Panc1 (cell line): ENCODE measurements at regions not wholly inside any gene's neighbourhood (a gene's known extent, or its start where the extent isn't known, plus 50 kb on each side); places are given as distances from the start of the nearest gene placed in this dataset.

Experiments used
- ATAC-seq: fragments of 200-7000 bp; cut with Tn5 transposase; 2 replicates; pipeline ENCODE4 v1.9.1; 2020; ENCODE audit warnings: mild to moderate bottlenecking, moderate library complexity
- BruUV-seq: library from RNA; stranded (reverse); fragments of 400-500 nt; replicated peaks from 2 replicates; lab custom pipeline; 2021; lab: Mats Ljungman, UMichigan
- CTCF ChIA-PET: fragments of 300-600 bp; sonication (Branson Sonifier 250); formaldehyde crosslinking; loops from one replicate; lab custom pipeline; 2022; ENCODE audit warnings: antibody characterized with exemption; lab: Charles Lee
- POLR2A ChIA-PET: fragments of 300-600 bp; sonication (Branson Sonifier 250); formaldehyde crosslinking; loops from one replicate; lab custom pipeline; 2022; ENCODE audit warnings: antibody characterized with exemption; lab: Charles Lee
- DNase-seq: peaks from one replicate; pipeline ENCODE4 v3.0.0-alpha.2; 2010; ENCODE audit warnings: low read depth, low spot score
- H3K27ac ChIP-seq: 2 replicates; pipeline ENCODE4 v1.5.1; 2011; ENCODE audit warnings: mild to moderate bottlenecking, low read length, inconsistent platforms
- H3K27me3 ChIP-seq: fragments of 200-500 bp; sonication (Bioruptor generic); 2 replicates; pipeline ENCODE4 v1.6.0; 2014; ENCODE audit warnings: low read length, inconsistent platforms; ENCODE audit not compliant: control insufficient read depth, insufficient read depth
- H3K36me3 ChIP-seq: fragments of 200-500 bp; sonication (Bioruptor generic); 2 replicates; pipeline ENCODE4 v1.5.1; 2014; ENCODE audit warnings: inconsistent platforms, mild to moderate bottlenecking, low read length, moderate library complexity; ENCODE audit not compliant: control insufficient read depth, insufficient read depth
- H3K4me1 ChIP-seq: 2 replicates; pipeline ENCODE4 v1.5.1; 2011; ENCODE audit warnings: inconsistent platforms, mild to moderate bottlenecking, low read length, moderate library complexity; ENCODE audit not compliant: control insufficient read depth, insufficient read depth
- H3K4me3 ChIP-seq, 2 experiments: 2 replicates each; pipeline ENCODE4 v1.5.1; 2011 to 2012; ENCODE audit warnings: low read depth in 2 of 2, low read length in 2 of 2, mild to moderate bottlenecking in 2 of 2, inconsistent platforms in 1 of 2, moderate library complexity in 1 of 2
- H3K9me3 ChIP-seq: fragments of 200-500 bp; sonication (Bioruptor generic); 2 replicates; pipeline ENCODE4 v1.5.1; 2014; ENCODE audit warnings: low read depth, mild to moderate bottlenecking, inconsistent platforms, low read length, moderate library complexity; ENCODE audit not compliant: control insufficient read depth, insufficient read depth
- POLR2AphosphoS5 ChIP-seq: IDR thresholded peaks from 2 replicates; pipeline ENCODE4 v1.6.1; 2012; ENCODE audit warnings: mild to moderate bottlenecking, low read depth, low read length, moderate library complexity
- SIN3A ChIP-seq: IDR thresholded peaks from 2 replicates; pipeline ENCODE4 v1.6.1; 2012; ENCODE audit warnings: low read depth, mild to moderate bottlenecking, low read length, moderate library complexity, borderline replicate concordance; ENCODE audit not compliant: insufficient read depth
- TCF7L2 ChIP-seq: IDR thresholded peaks from 2 replicates; pipeline ENCODE4 v1.6.1; 2011; ENCODE audit warnings: mild to moderate bottlenecking, low read depth, low read length, inconsistent platforms
- in situ Hi-C: cut with HindIII; loops from 2 replicates; pipeline ENCODE4 v1.10.0; 2016; ENCODE audit warnings: low sequenced_read_pairs, low pct_unique_long_range_greater_than_20kb
- intact Hi-C: fragments of 100-400 bp; cut with micrococcal nuclease; formaldehyde crosslinking; loops from one replicate; pipeline ENCODE4 v1.10.0; 2022; ENCODE audit not compliant: unreplicated experiment
- TF ChIP-seq, protein P1 (sequence below), 2 experiments: IDR thresholded peaks; 2 replicates each; pipeline ENCODE4 v1.6.1; 2011 to 2012; ENCODE audit warnings: low read depth in 2 of 2, control low read depth in 1 of 2, low read length in 1 of 2, mild to moderate bottlenecking in 1 of 2, moderate library complexity in 1 of 2; ENCODE audit not compliant: insufficient read depth in 1 of 2
- TF ChIP-seq, protein P2 (sequence below): fragments of 450-650 bp; IDR thresholded peaks from 2 replicates; pipeline ENCODE4 v1.5.1; 2017; ENCODE audit warnings: mild to moderate bottlenecking

DNA sequence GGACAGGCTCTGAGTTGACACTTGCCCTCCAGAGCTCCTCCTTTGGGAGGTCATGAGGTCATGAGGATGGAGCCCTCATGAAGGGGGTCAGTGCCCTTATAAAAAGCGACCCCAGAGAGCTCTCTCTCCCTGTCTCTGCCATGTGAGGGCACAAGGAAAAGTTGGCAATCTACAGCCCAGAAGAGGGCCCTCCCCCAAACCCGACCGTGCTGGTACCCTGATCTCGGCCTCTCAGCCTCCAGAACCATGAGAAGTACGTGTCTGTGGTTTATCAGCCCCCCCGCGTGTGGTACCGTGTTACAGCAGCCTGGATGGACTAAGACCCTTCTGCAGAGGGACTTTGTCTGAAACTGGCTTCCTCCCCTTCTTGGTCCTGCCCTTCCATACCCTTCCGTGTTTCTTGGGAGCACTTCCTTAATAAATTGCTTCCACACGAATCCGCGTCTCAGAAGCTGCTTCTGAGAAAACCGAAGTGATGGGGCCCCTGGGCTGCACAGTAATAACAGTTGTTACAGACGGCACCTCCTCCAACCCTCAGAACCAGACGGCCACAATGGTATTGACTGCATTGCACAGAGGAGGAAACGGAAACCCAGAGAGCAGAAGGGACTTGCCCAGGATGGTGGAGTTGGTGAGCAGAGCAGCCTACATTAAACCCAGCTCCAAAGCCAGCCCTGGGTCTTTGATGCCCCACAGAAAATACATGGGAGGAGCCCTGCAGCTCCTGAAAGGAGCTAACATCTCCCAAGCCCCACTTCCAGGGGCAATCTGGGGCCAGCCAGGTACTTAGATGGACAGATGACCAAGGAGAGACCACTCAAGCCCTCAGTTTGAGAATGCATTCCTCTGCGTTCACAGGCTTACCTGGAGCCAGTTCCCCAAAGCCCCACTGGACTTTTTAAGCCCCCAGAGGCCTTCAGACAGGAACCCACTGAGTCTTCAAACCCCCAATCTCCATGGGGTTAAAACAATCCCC is 242.7 kb downstream of the BCOR start:
- H3K27ac ChIP-seq: no peak overlapping the region
- no peak overlapping the region for H3K4me3 ChIP-seq
- no TSS peak for BruUV-seq
- ATAC-seq: no peak
- POLR2A ChIA-PET: interaction anchor here (0.5 kb wide), 1 partner anchor 91 kb away, joined by 3 read pairs; no protein-coding TSS in a partner anchor
- no peaks in the 10 kb centered on the region for H3K4me1 ChIP-seq
- TF ChIP-seq, protein P1, sequence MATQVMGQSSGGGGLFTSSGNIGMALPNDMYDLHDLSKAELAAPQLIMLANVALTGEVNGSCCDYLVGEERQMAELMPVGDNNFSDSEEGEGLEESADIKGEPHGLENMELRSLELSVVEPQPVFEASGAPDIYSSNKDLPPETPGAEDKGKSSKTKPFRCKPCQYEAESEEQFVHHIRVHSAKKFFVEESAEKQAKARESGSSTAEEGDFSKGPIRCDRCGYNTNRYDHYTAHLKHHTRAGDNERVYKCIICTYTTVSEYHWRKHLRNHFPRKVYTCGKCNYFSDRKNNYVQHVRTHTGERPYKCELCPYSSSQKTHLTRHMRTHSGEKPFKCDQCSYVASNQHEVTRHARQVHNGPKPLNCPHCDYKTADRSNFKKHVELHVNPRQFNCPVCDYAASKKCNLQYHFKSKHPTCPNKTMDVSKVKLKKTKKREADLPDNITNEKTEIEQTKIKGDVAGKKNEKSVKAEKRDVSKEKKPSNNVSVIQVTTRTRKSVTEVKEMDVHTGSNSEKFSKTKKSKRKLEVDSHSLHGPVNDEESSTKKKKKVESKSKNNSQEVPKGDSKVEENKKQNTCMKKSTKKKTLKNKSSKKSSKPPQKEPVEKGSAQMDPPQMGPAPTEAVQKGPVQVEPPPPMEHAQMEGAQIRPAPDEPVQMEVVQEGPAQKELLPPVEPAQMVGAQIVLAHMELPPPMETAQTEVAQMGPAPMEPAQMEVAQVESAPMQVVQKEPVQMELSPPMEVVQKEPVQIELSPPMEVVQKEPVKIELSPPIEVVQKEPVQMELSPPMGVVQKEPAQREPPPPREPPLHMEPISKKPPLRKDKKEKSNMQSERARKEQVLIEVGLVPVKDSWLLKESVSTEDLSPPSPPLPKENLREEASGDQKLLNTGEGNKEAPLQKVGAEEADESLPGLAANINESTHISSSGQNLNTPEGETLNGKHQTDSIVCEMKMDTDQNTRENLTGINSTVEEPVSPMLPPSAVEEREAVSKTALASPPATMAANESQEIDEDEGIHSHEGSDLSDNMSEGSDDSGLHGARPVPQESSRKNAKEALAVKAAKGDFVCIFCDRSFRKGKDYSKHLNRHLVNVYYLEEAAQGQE (IDR thresholded peaks at IDR 0.05; ENCODE audit: insufficient read depth in 1 of 2, low read depth in 2 of 2, low read length in 1 of 2): no peak
- TF ChIP-seq TCF7L2: no peak
- no peak for TF ChIP-seq SIN3A
- TF ChIP-seq, protein P2, sequence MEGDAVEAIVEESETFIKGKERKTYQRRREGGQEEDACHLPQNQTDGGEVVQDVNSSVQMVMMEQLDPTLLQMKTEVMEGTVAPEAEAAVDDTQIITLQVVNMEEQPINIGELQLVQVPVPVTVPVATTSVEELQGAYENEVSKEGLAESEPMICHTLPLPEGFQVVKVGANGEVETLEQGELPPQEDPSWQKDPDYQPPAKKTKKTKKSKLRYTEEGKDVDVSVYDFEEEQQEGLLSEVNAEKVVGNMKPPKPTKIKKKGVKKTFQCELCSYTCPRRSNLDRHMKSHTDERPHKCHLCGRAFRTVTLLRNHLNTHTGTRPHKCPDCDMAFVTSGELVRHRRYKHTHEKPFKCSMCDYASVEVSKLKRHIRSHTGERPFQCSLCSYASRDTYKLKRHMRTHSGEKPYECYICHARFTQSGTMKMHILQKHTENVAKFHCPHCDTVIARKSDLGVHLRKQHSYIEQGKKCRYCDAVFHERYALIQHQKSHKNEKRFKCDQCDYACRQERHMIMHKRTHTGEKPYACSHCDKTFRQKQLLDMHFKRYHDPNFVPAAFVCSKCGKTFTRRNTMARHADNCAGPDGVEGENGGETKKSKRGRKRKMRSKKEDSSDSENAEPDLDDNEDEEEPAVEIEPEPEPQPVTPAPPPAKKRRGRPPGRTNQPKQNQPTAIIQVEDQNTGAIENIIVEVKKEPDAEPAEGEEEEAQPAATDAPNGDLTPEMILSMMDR: no peak
- TF ChIP-seq POLR2AphosphoS5: no peak
- in situ Hi-C loops (no loop called here), intact Hi-C loops (no loop called here)
- H3K9me3 ChIP-seq: no peaks in the 10 kb centered on the region
- H3K36me3 ChIP-seq: no peaks in the 10 kb centered on the region
- H3K27me3 ChIP-seq: no peaks in the 10 kb centered on the region
- CTCF ChIA-PET: no interaction called here
- no peak for DNase-seq

DNA sequence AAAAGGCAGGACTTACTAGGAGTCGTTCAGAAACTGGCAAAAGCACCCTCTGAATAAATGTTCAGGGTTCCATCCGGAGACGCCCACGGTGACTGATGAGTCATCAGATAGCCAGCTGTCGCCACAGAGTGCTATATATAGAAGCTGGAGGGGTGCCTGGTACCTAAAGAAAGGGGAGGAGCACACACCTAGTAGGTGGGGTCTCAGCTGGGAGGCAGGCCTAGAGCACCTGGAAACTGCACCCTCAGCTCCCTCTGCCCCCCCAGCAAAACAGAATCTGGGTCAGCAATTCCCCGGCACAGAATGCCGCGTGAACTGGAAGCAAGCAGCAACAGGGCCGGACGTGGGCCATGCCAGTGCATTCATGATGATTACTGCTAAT is 242.0 kb downstream of the BCOR start:
- ATAC-seq (no peak), DNase-seq (no peak)
- TF ChIP-seq, protein P2: no peak
- TF ChIP-seq, protein P1 (IDR thresholded peaks at IDR 0.05; ENCODE audit: insufficient read depth in 1 of 2, low read depth in 2 of 2, low read length in 1 of 2): no peak
- no peak for TF ChIP-seq SIN3A
- no peak for TF ChIP-seq POLR2AphosphoS5
- no peak for TF ChIP-seq TCF7L2
- H3K36me3 ChIP-seq: no peaks in the 10 kb centered on the region
- BruUV-seq: no TSS peak
- H3K4me3 ChIP-seq: no peak overlapping the region
- no peaks in the 10 kb centered on the region for H3K9me3 ChIP-seq
- POLR2A ChIA-PET: interaction anchor here (0.5 kb wide), 1 partner anchor 91 kb away, joined by 3 read pairs; no protein-coding TSS in a partner anchor
- in situ Hi-C loops (no loop called here), intact Hi-C loops (no loop called here)
- H3K27me3 ChIP-seq: no peaks in the 10 kb centered on the region
- no peak overlapping the region for H3K27ac ChIP-seq
- no peaks in the 10 kb centered on the region for H3K4me1 ChIP-seq
- CTCF ChIA-PET: no interaction called here
